PC-3 (cell line): ENCODE measurements at regions not wholly inside any gene's neighbourhood (a gene's known extent, or its start where the extent isn't known, plus 50 kb on each side); places are given as distances from the start of the nearest gene placed in this dataset.

ENCODE experiments used
- ATAC-seq: fragments of 200-7000 bp; cut with Tn5 transposase; 2 replicates; pipeline ENCODE4 v1.9.1; 2020; ENCODE audit warnings: mild to moderate bottlenecking, moderate library complexity
- BruUV-seq: library from RNA; stranded (reverse); fragments of 400-500 nt; replicated peaks from 2 replicates; lab custom pipeline; 2021; lab: Mats Ljungman, UMichigan
- CTCF ChIA-PET: fragments of 300-600 bp; sonication (Branson Sonifier 250); formaldehyde crosslinking; loops from one replicate; lab custom pipeline; 2022; ENCODE audit warnings: antibody characterized with exemption; lab: Charles Lee
- POLR2A ChIA-PET: fragments of 300-600 bp; sonication (Branson Sonifier 250); formaldehyde crosslinking; loops from one replicate; lab custom pipeline; 2022; ENCODE audit warnings: antibody characterized with exemption; ENCODE audit not compliant: unreplicated experiment; lab: Charles Lee
- DNase-seq: peaks from one replicate; pipeline ENCODE4 v3.0.0-alpha.2; 2015
- H2AFZ ChIP-seq: fragments of 300-600 bp; sonication (generic); 2 replicates; pipeline ENCODE4 v1.6.0; 2016; ENCODE audit warnings: antibody characterized with exemption, low read length
- H3F3A ChIP-seq: fragments of 300-600 bp; sonication (generic); one replicate; pipeline ENCODE4 v1.6.0; 2017; ENCODE audit warnings: antibody characterized with exemption, low read length, control low read depth, mild to moderate bottlenecking; ENCODE audit not compliant: unreplicated experiment
- H3K27ac ChIP-seq: fragments of 300-600 bp; sonication (generic); 2 replicates; pipeline ENCODE4 v1.5.1; 2016; ENCODE audit warnings: mild to moderate bottlenecking, low read length
- H3K27me3 ChIP-seq: fragments of 300-600 bp; sonication (generic); 2 replicates; pipeline ENCODE4 v1.6.1; 2016; ENCODE audit warnings: low read length, mixed read lengths
- H3K36me3 ChIP-seq: fragments of 300-600 bp; sonication (generic); 2 replicates; pipeline ENCODE4 v1.6.1; 2016; ENCODE audit warnings: low read depth, mixed run types, low read length, mixed read lengths
- H3K4me1 ChIP-seq: fragments of 300-600 bp; sonication (generic); 2 replicates; pipeline ENCODE4 v1.5.1; 2016; ENCODE audit warnings: low read length; ENCODE audit not compliant: insufficient read depth
- H3K4me2 ChIP-seq: fragments of 300-600 bp; sonication (generic); 2 replicates; pipeline ENCODE4 v1.6.0; 2016; ENCODE audit warnings: low read length
- H3K4me3 ChIP-seq: fragments of 300-600 bp; sonication (generic); 2 replicates; pipeline ENCODE4 v1.5.1; 2016; ENCODE audit warnings: mild to moderate bottlenecking, low read length, mixed read lengths
- H3K79me2 ChIP-seq: fragments of 300-600 bp; sonication (generic); 2 replicates; pipeline ENCODE4 v1.6.1; 2017; ENCODE audit warnings: low read length, mixed read lengths
- H3K9ac ChIP-seq: fragments of 300-600 bp; sonication (generic); 2 replicates; pipeline ENCODE4 v1.6.0; 2016; ENCODE audit warnings: mild to moderate bottlenecking, low read length
- H3K9me2 ChIP-seq: fragments of 300-600 bp; sonication (generic); replicated peaks from 2 replicates; pipeline ENCODE4 v1.6.1; 2016; ENCODE audit warnings: mixed run types, low read length, mixed read lengths
- H3K9me3 ChIP-seq: fragments of 300-600 bp; sonication (generic); 2 replicates; pipeline ENCODE4 v1.6.1; 2016; ENCODE audit warnings: low read length, mixed read lengths
- H4K20me1 ChIP-seq: fragments of 300-600 bp; sonication (generic); 2 replicates; pipeline ENCODE4 v1.6.1; 2016; ENCODE audit warnings: low read length, mixed read lengths
- CTCF ChIP-seq: fragments of 300-600 bp; sonication (generic); conservative IDR thresholded peaks from 2 replicates; pipeline ENCODE4 v1.5.1; 2017; ENCODE audit warnings: antibody characterized with exemption, low read depth, mild to moderate bottlenecking, low read length
- EZH2 ChIP-seq: fragments of 300-600 bp; sonication (generic); IDR thresholded peaks from one replicate; pipeline ENCODE4 v1.6.1; 2017; ENCODE audit warnings: antibody characterized with exemption, mild to moderate bottlenecking, low read length; ENCODE audit not compliant: unreplicated experiment
- EZH2phosphoT487 ChIP-seq: fragments of 300-600 bp; sonication (generic); IDR thresholded peaks from 2 replicates; pipeline ENCODE4 v1.6.1; 2018; ENCODE audit warnings: mild to moderate bottlenecking, antibody characterized with exemption, low read length, borderline replicate concordance
- intact Hi-C: fragments of 100-400 bp; cut with micrococcal nuclease; formaldehyde crosslinking; loops from 2 replicates; pipeline ENCODE4 v1.9.0; 2023

- no peak overlapping the region for H3K9ac ChIP-seq
- H3K9me2 ChIP-seq: no peaks in the 10 kb centered on the region
- no peak overlapping the region for H3K4me2 ChIP-seq
- ATAC-seq (no peak), DNase-seq (no peak)
- no peaks in the 10 kb centered on the region for H3K79me2 ChIP-seq
- BruUV-seq: no TSS peak
- H3K4me1 ChIP-seq: no peaks in the 10 kb centered on the region
- H2AFZ ChIP-seq: no peak overlapping the region
- no peaks in the 10 kb centered on the region for H3K36me3 ChIP-seq
- no peak overlapping the region for H3K27ac ChIP-seq
- ChIA-PET POLR2A (interaction anchor here (0.5 kb wide), 1 partner anchor 22 kb away, joined by 5 read pairs; no protein-coding TSS in a partner anchor), CTCF (no interaction called here)
- H3K4me3 ChIP-seq: no peak overlapping the region
- H3F3A ChIP-seq: no peaks in the 10 kb centered on the region
- H3K27me3 ChIP-seq: no peaks in the 10 kb centered on the region
- intact Hi-C loops: no loop called here
- no peaks in the 10 kb centered on the region for H3K9me3 ChIP-seq
- TF ChIP-seq EZH2 (no peak), EZH2phosphoT487 (no peak), CTCF (no peak)
- no peaks in the 10 kb centered on the region for H4K20me1 ChIP-seq
These were observed 1166.6 kb upstream of the ADGRL2 start for GRCh38 chr1:80633947-80634706.

- CTCF ChIA-PET: no interaction called here
- Histone ChIP-seq H3K4me2 (no peak overlapping the region), H3K9ac (no peak overlapping the region), H4K20me1 (no peaks in the 10 kb centered on the region), H3K4me1 (no peaks in the 10 kb centered on the region), H3K79me2 (no peaks in the 10 kb centered on the region), H3K36me3 (no peaks in the 10 kb centered on the region), H2AFZ (no peak overlapping the region), H3K9me2 (no peaks in the 10 kb centered on the region), H3F3A (no peaks in the 10 kb centered on the region), H3K9me3 (no peaks in the 10 kb centered on the region), H3K4me3 (no peak overlapping the region), H3K27ac (no peak overlapping the region), H3K27me3 (no peaks in the 10 kb centered on the region)
- POLR2A ChIA-PET: no interaction called here
- BruUV-seq: no TSS peak
- intact Hi-C loops: no loop called here
- no peak for TF ChIP-seq EZH2phosphoT487
- no peak for TF ChIP-seq EZH2
- no peak for TF ChIP-seq CTCF
- DNase-seq (no peak), ATAC-seq (no peak)
These were observed 1168.5 kb upstream of the ADGRL2 start for GRCh38 chr1:80632284-80632683.

GRCh38 chr1:80629304-80629837 is 1171.4 kb upstream of the ADGRL2 start:
- Histone ChIP-seq H3K4me1 (no peaks in the 10 kb centered on the region), H3K4me3 (no peak overlapping the region), H4K20me1 (no peaks in the 10 kb centered on the region), H3K9me3 (0 out of 2 replicates have a peak, but pooled peaks cover 3% of the 10 kb centered on the region), H3K36me3 (no peaks in the 10 kb centered on the region), H3K9ac (no peak overlapping the region), H3F3A (no peaks in the 10 kb centered on the region), H3K27ac (no peak overlapping the region), H3K9me2 (no peaks in the 10 kb centered on the region), H3K4me2 (no peak overlapping the region), H3K27me3 (no peaks in the 10 kb centered on the region), H3K79me2 (no peaks in the 10 kb centered on the region), H2AFZ (no peak overlapping the region)
- ATAC-seq (no peak), DNase-seq (no peak)
- ChIA-PET POLR2A (no interaction called here), CTCF (no interaction called here)
- intact Hi-C loops: no loop called here
- TF ChIP-seq EZH2 (no peak), CTCF (no peak), EZH2phosphoT487 (no peak)
- BruUV-seq: no TSS peak
